ENCODE measurements at regions not wholly inside any gene's neighbourhood (a gene's known extent, or its start where the extent isn't known, plus 50 kb on each side); places are given as distances from the start of the nearest gene placed in this dataset.

- TF ChIP-seq SNAI2 (CRISPR knock-in tag; IDR thresholded peaks at IDR 0.05) (no peak), POU6F1 (CRISPR knock-in tag; IDR thresholded peaks at IDR 0.05; ENCODE audit: borderline replicate concordance, low read depth) (no peak), BACH2 (CRISPR knock-in tag; IDR thresholded peaks at IDR 0.05; ENCODE audit: borderline replicate concordance) (no peak), OSR1 (CRISPR knock-in tag; IDR thresholded peaks at IDR 0.05) (no peak), ARNTL (CRISPR knock-in tag; IDR thresholded peaks at IDR 0.05; ENCODE audit: borderline replicate concordance, low read depth) (no peak), TOX (CRISPR knock-in tag; IDR thresholded peaks at IDR 0.05; ENCODE audit: borderline replicate concordance) (no peak), ZFP3 (CRISPR knock-in tag; IDR thresholded peaks at IDR 0.05) (no peak), RARB (CRISPR knock-in tag; IDR thresholded peaks at IDR 0.05) (no peak), ISL1 (CRISPR knock-in tag; IDR thresholded peaks at IDR 0.05) (no peak)
- TF ChIP-seq, protein P1, sequence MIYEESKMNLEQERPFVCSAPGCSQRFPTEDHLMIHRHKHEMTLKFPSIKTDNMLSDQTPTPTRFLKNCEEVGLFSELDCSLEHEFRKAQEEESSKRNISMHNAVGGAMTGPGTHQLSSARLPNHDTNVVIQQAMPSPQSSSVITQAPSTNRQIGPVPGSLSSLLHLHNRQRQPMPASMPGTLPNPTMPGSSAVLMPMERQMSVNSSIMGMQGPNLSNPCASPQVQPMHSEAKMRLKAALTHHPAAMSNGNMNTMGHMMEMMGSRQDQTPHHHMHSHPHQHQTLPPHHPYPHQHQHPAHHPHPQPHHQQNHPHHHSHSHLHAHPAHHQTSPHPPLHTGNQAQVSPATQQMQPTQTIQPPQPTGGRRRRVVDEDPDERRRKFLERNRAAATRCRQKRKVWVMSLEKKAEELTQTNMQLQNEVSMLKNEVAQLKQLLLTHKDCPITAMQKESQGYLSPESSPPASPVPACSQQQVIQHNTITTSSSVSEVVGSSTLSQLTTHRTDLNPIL (CRISPR knock-in tag; IDR thresholded peaks at IDR 0.05; ENCODE audit: low read depth) = no peak
Observed at GRCh38 chr2:111226876-111227700, 106.4 kb downstream of the BCL2L11 start.

Data from SK-N-SH treated with all-trans-retinoic acid at 6 μM for 48 hours (cell line).